GM18508 (cell line): ENCODE measurements at regions not wholly inside any gene's neighbourhood (a gene's known extent, or its start where the extent isn't known, plus 50 kb on each side); places are given as distances from the start of the nearest gene placed in this dataset.

Experiments used
- ATAC-seq: cut with Tn5 transposase; IDR thresholded peaks from one replicate; pipeline ENCODE4 v1.9.1; 2021; ENCODE audit warnings: moderate number of reproducible peaks; ENCODE audit not compliant: insufficient read depth, unreplicated experiment

- ATAC-seq: no peak
These were observed 261.2 kb downstream of the DLL1 start for GRCh38 chr6:170029416-170030283.

- ATAC-seq: no peak
These were observed 262.1 kb downstream of the DLL1 start for GRCh38 chr6:170028629-170029345.

DNA sequence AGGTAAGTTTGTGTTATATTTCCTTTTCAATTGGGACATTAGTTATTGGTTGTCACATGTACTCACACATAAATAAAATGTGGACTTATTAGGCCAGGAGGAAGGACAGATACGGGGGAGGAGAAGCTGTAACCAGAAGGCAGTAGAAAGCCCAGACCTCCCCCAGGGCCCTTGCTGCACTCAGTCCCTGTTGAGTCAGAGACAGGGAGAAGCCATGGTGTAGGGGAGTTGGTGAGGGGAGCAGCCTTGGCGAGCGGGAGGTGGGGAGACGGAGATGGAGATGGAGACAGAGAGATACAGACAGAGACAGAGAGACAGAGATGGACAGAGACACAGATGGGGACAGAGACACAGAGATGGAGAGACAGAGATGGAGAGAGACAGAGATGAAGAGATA is 263.2 kb downstream of the DLL1 start:
- no peak for ATAC-seq

- ATAC-seq: no peak
These were observed 263.9 kb downstream of the DLL1 start for GRCh38 chr6:170026751-170027646.

GRCh38 chr6:170025935-170026750 is 264.7 kb downstream of the DLL1 start:
- ATAC-seq: no peak

DNA sequence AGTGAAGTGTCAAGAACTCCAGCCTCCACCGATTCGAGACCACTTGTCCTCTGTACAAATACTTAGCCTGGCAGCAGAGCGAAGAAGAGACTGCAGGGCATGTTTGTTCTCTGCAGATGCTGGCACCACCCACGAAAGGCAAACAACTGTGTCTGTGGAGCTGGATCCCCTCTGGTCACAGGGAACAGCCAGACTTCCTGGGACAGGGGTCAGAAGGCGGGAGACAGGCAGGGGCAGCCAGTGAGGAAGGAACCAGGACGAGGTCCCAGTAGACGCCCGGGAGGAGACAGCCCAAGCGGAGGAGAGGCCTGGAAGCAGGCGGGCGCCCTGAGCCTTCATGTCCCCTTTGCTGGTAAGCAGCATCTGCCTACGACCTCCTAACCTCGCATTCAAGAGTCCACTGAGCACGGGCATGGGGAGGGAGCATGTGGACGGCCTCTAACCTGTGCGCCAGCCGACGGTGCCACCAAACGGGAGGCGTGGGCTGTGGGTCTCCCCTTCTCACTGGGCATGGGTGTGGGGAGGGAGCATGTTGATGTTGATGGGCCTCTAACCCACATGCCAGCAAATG is 265.5 kb downstream of the DLL1 start:
- ATAC-seq: no peak

GRCh38 chr6:170024940-170025339 is 265.9 kb downstream of the DLL1 start:
- ATAC-seq: no peak

GRCh38 chr6:170023620-170024521 is 267.0 kb downstream of the DLL1 start:
- ATAC-seq: no peak

DNA sequence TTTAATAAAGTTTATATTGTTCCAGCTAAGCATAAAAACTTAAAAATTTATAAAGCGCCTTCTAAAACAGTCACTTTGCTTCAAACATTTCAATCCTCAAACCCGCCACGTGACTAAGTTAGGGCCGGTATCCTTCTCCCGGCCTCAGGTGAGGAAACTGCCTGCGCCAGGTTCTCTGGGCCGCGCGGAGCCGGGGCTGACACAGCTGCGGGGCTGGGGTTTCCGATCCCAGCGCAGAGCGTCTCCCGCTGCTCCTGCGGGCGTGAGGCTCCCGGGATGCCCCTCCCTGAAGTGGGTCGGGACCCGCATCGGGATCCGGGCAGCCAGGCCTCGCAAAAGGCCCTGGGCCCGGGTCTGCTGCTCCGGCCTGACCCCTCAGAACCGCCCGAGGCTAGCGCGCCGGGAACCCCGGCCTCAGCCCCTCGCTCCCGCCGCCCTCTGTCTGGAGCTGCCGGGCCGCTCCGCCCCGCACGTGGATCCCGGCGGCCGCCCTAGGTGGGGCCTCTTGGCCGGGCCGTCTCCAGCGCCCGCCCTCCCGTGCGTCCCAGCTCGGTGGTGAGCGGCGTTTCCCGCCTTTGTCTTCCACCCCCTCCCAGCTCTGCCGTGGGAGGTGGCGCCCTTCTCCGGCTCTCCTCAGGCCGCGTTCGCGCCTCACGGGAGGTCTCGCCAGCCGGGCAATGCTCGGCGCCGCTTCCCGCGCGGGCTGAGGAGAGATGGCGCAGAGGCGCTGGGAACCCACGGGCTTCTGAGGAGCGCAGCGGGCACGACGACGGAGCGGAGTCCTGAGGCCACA is 267.9 kb downstream of the DLL1 start:
- no peak for ATAC-seq

DNA sequence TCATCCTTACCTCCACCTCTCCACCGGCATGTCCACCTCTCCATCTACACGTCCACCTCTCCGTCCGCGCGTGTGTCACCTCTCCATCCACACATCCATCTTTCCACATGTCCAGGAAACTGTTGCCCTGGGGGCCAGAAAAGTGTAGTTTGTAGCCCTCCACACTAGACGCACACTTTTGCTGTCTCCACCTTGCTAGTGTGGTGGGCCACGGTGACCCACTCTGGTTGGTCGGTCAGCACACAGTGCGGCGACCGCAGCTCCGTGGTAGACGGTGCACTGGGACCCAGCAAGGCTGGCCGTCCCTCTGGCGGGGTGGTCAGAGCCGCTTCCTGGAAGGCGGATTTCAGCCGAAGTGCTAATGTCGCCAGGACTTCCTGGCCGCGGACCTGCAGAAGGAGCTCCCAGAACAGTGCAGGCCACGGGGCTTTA is 268.6 kb downstream of the DLL1 start:
- no peak for ATAC-seq

DNA sequence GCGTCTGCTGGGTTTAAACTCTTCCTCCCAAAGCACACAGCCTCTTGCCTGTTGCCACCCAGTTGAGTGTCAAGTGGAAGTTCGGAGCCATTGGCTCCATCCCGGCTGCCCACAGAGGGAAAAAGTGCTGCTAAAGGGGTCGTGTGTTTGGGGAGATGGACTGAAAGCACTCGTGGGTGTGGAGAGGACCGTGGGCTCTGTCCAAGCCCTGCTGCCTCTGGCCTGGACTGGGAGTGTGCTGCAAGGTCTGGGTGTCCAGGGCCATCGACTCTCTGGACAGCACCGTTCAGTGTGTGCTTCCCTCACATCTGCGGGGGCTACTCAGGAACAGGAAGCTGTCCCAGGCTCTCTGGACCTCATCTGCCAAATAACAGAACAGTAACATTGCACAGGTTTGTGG is 269.3 kb downstream of the DLL1 start:
- ATAC-seq: no peak

GRCh38 chr6:170019818-170020583 is 268.6 kb downstream of the ERMARD start:
- ATAC-seq: no peak

DNA sequence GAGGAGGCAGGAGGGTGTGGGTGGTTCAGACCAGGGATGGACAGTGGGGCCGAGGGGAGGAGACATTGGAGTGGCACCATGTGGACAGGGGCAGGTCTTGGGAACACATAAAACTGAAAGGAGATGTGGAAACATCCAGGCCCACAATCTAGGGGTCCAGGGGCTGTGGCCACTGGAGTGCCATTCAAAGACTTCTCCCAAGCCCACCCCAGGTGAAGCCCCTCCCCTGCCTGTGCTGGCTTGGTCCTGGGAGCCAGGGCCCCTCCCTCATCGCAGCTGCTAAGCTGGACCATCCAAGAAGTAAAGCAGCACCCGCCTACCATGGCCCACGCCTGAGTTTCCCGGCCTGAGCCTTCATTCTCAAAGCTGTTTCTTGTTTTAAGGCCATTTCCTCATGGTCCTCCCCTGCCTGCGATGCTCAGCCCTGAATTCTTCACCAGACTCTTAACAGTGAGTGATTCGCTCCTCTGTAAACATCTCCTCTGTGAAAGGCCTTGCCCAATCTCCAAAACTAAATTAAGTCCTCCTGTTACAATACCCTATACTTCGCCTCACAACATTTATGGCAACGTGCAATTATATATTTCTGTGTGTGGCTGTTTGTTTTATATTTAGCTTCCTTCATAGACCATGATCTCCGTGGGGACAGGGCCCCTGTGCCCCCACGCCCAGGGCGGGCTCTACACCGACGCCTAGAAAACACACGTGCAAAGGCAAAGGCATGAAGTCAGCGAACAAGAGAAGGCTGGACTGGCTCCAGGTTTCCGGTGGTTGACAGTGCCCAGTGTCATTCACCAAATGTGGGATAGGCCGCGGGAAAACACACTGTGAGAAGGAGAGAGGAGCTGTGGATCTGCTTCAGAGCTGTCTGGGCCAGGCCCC is 267.8 kb downstream of the ERMARD start:
- ATAC-seq: no peak

DNA sequence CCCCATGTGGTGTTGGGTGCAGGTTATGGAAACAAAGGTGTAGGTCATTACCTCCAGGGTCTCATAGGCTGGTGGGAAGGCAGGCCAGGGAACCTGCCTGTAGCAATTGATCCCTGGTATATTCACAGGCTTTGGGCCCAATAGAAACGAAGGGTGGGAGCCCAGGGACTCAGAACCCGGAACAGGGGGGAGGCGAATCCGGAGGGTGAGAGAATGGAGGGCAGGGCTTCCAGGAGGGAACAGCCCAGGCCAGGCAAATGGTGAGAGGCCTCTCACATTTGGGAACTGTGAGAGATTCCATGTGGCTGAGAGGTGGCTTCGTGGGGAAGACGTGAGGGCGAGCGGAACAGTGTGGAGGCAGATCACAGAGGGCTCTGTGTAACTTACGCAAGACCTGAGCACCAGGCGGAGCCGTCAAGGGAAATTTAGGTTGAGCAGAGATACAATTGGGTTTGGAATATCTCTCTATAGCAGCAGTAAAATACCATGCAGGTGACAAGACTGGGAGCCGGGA is 267.1 kb downstream of the ERMARD start:
- ATAC-seq: no peak

DNA sequence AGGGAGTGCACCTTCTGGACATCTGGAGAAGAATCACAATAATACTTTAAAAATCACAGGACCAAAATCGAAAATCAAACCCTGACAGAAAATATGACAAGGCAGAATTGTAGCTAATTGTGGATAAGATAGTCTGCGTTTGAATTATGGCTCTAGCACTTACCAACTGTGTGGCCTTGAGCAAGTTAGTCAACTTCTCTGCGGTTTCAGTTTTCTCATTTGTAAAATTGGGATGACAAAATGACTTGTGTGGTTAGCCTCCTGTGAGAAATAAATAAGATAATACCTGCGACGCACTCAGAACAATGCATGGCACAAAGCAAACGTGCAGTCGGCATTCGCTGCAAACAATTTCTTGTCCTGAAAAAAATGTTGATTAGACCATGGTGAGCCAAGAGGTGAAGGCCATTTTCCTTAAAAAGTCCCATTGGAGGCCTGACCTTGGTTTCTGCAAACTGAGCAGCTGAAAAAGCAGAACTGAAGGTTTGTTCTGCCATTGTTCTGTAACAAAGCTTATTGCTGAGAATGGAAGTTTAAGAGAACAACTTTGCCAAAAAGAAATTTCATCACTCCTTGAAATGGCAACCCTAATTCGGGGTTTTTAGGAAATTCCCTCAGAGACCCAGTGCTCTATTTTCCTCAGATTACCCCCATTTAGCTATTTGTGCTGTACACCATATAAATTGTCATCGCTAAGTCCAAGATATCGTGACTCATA is 266.3 kb downstream of the ERMARD start:
- ATAC-seq: no peak
